Osteoblast (primary cell): ENCODE measurements at regions not wholly inside any gene's neighbourhood (a gene's known extent, or its start where the extent isn't known, plus 50 kb on each side); places are given as distances from the start of the nearest gene placed in this dataset.
A peak's percentile ranks its signal among the peaks of the same experiment; 100 is the strongest.

ENCODE experiments used
- DNase-seq: peaks from one replicate; pipeline ENCODE4 v3.0.0; 2011; ENCODE audit warnings: low spot score, mixed read lengths; ENCODE audit not compliant: insufficient read length; ENCODE audit errors: missing footprints
- H2AFZ ChIP-seq: 2 replicates; pipeline ENCODE4 v1.6.0; 2011; ENCODE audit warnings: mild to moderate bottlenecking, low read length
- H3K27ac ChIP-seq: 2 replicates; pipeline ENCODE4 v1.5.1; 2011; ENCODE audit warnings: mild to moderate bottlenecking, low read depth, low read length, moderate library complexity
- H3K27me3 ChIP-seq: 2 replicates; pipeline ENCODE4 v1.6.0; 2012; ENCODE audit warnings: mild to moderate bottlenecking, control low read depth, inconsistent platforms, low read length, moderate library complexity; ENCODE audit not compliant: insufficient read depth
- H3K36me3 ChIP-seq: 2 replicates; pipeline ENCODE4 v1.5.1; 2011; ENCODE audit warnings: mild to moderate bottlenecking, low read length, control low read depth, moderate library complexity; ENCODE audit not compliant: insufficient read depth
- H3K4me1 ChIP-seq: 2 replicates; pipeline ENCODE4 v1.5.1; 2011; ENCODE audit warnings: mild to moderate bottlenecking, low read length, control low read depth, moderate library complexity; ENCODE audit not compliant: insufficient read depth
- H3K4me2 ChIP-seq: 2 replicates; pipeline ENCODE4 v1.6.0; 2011; ENCODE audit warnings: mild to moderate bottlenecking, low read length; ENCODE audit not compliant: insufficient read depth
- H3K4me3 ChIP-seq: fragments of 200-600 bp; sonication (generic); 3 replicates; pipeline ENCODE4 v1.5.1; 2012; ENCODE audit warnings: mild to moderate bottlenecking, low read length, inconsistent platforms; ENCODE audit not compliant: insufficient read depth
- H3K79me2 ChIP-seq: 2 replicates; pipeline ENCODE4 v1.6.0; 2012; ENCODE audit warnings: mild to moderate bottlenecking, low read length, control low read depth, inconsistent platforms; ENCODE audit not compliant: insufficient read depth
- H3K9me3 ChIP-seq: 2 replicates; pipeline ENCODE4 v1.5.1; 2011; ENCODE audit warnings: low read depth, low read length, control low read depth
- H4K20me1 ChIP-seq: 2 replicates; pipeline ENCODE4 v1.6.0; 2012; ENCODE audit warnings: mild to moderate bottlenecking, low read length, control low read depth; ENCODE audit not compliant: insufficient read depth
- CTCF ChIP-seq: IDR thresholded peaks from 2 replicates; pipeline ENCODE4 v1.5.1; 2011; ENCODE audit warnings: mild to moderate bottlenecking, low read depth, low read length, moderate library complexity; ENCODE audit errors: extremely low read depth

GRCh38 chr12:41772478-41772877, 372.2 kb downstream of the GXYLT1 start:
- H3K4me2 ChIP-seq = no peak overlapping the region
- peaks cover 3% of the 10 kb centered on the region for H3K9me3 ChIP-seq
- no peak overlapping the region for H3K27ac ChIP-seq
- no peaks in the 10 kb centered on the region for H3K36me3 ChIP-seq
- H3K27me3 ChIP-seq = no peaks in the 10 kb centered on the region
- no peaks in the 10 kb centered on the region for H3K79me2 ChIP-seq
- H2AFZ ChIP-seq = no peak overlapping the region
- H3K4me1 ChIP-seq = no peaks in the 10 kb centered on the region
- H3K4me3 ChIP-seq = no peak overlapping the region
- peak; percentile 47 for DNase-seq
- no peak for TF ChIP-seq CTCF
- H4K20me1 ChIP-seq = no peaks in the 10 kb centered on the region

GRCh38 chr12:41769810-41770209, 374.9 kb downstream of the GXYLT1 start:
- no peak overlapping the region for H2AFZ ChIP-seq
- H3K27ac ChIP-seq = no peak overlapping the region
- TF ChIP-seq CTCF = no peak
- H4K20me1 ChIP-seq = no peaks in the 10 kb centered on the region
- no peak overlapping the region for H3K4me3 ChIP-seq
- no peaks in the 10 kb centered on the region for H3K4me1 ChIP-seq
- no peaks in the 10 kb centered on the region for H3K36me3 ChIP-seq
- H3K27me3 ChIP-seq = no peaks in the 10 kb centered on the region
- H3K4me2 ChIP-seq = no peak overlapping the region
- DNase-seq = no peak
- no peaks in the 10 kb centered on the region for H3K79me2 ChIP-seq
- H3K9me3 ChIP-seq = peaks cover 3% of the 10 kb centered on the region

GRCh38 chr12:41768456-41768855, 376.2 kb downstream of the GXYLT1 start:
- H3K27ac ChIP-seq = no peak overlapping the region
- no peaks in the 10 kb centered on the region for H3K36me3 ChIP-seq
- no peak overlapping the region for H3K4me3 ChIP-seq
- H3K9me3 ChIP-seq = peaks cover 3% of the 10 kb centered on the region
- H3K4me1 ChIP-seq = no peaks in the 10 kb centered on the region
- no peaks in the 10 kb centered on the region for H3K79me2 ChIP-seq
- H2AFZ ChIP-seq = no peak overlapping the region
- no peaks in the 10 kb centered on the region for H3K27me3 ChIP-seq
- no peak for DNase-seq
- no peak overlapping the region for H3K4me2 ChIP-seq
- no peaks in the 10 kb centered on the region for H4K20me1 ChIP-seq
- TF ChIP-seq CTCF = no peak

GRCh38 chr12:41762691-41763090, 382.0 kb downstream of the GXYLT1 start:
- no peaks in the 10 kb centered on the region for H3K9me3 ChIP-seq
- no peak overlapping the region for H3K4me2 ChIP-seq
- H3K79me2 ChIP-seq = no peaks in the 10 kb centered on the region
- no peaks in the 10 kb centered on the region for H3K4me1 ChIP-seq
- H3K27ac ChIP-seq = no peak overlapping the region
- no peaks in the 10 kb centered on the region for H3K36me3 ChIP-seq
- DNase-seq = no peak
- H4K20me1 ChIP-seq = no peaks in the 10 kb centered on the region
- no peak overlapping the region for H2AFZ ChIP-seq
- no peak for TF ChIP-seq CTCF
- no peaks in the 10 kb centered on the region for H3K27me3 ChIP-seq
- H3K4me3 ChIP-seq = no peak overlapping the region
